HG02610 (cell line): ENCODE measurements at regions not wholly inside any gene's neighbourhood (a gene's known extent, or its start where the extent isn't known, plus 50 kb on each side); places are given as distances from the start of the nearest gene placed in this dataset.
"Not testable (repeated sequence)": the region's sequence is repeated elsewhere in the genome, so short reads cannot be mapped to it uniquely, and the experiment has no call there.

Experiments
- ATAC-seq: cut with Tn5 transposase; IDR thresholded peaks from one replicate; pipeline ENCODE4 v1.9.1; 2021; ENCODE audit warnings: mild to moderate bottlenecking, moderate library complexity; ENCODE audit not compliant: unreplicated experiment

DNA sequence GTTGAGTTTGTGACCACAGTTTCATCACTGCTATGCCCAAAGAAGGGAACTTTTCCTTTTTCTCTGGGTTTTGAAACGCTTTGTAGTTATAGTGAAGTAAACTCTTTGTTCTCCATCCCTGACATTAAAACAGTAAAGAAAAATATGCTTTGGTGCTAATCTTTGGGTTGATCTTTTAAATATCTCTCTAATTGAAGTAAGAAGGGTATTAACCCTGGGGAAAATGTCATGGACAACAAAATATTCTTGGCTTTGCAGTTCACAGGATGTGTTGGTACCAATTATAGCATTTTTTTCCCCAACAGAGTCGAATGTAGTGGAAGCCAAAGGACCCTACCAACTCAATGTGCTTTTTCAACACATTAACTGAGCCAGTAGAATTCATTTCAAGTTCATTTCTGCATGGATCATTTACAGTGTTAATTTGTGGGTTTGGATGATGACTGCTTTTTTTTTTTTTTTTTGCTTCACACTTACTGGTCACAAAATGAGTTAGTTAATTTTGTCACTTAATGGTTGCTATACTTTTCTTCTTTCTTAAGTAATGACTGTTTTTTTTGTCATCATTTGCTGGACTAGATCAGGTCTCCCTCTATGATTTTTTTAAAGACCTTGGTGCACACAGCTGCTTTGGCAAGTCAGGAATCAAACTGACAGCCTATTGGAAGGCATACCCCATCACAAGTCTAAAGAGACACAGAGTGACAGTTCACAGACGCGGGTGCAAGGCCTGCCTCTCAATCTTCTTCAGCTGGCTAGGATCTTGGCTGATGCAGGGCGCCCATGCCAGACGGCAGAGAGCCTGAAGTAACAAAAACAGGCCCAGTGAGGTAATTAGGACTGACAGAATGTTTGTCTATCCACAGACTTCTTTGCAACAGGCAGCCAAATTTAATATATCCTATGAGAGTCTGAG lies 98.8 kb upstream of the MMADHC start:
- ATAC-seq: no peak

DNA sequence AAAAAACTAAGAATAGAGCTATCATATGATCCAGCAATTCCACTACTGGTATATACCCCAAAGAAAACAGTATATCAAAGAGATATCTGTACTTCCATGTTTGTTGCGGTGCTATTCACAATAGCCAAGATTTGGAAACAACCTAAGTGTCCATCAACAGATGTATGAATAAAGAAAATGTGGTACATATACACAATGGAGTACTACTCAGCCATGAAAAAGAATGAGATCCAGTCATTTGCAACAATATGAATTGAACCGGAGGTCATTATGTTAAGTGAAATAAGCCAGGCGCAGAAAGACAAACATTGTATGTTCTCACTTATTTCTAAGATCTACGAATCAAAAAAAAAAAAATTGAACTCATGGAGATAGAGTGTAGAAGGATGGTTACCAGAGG lies 97.8 kb upstream of the MMADHC start:
- not testable (repeated sequence) for ATAC-seq

DNA sequence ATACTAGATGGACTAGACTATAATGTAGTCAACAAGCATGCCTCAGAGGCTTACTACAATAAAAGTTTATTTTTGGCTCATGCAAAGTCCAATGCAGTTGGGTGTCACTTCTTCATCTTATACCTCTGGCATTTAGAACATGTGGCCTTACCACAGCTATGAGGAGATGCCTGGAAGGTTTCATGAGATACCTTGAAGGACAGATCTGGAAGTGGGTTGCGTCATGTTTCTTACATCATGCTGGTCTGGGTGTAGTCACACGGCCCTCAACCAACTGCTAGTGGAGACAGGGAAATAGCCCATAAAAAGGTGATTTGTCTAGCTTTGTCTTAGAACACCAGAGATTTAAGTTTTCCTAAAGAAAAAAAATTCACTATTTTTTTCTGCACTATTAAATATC lies 91.7 kb upstream of the MMADHC start:
- no peak for ATAC-seq

DNA sequence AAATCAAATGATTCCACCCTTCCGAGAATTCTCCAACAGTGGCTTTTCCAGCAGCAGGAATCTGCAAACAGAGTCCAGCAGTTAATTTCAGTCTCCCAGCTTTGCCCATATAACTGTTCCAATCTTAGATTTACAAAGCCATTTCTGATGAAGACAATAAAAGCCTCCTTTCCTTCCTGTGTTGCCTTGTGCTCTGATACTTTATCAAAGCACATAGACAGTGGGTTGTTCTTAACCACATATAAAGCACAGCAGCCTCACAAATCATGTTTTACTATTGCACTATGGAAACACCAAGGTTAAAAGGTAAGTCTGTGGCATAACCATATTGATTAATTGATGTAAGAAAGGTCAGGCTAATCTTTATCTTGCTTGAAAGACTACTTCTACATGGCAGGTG lies 89.8 kb upstream of the MMADHC start:
- ATAC-seq: no peak

DNA sequence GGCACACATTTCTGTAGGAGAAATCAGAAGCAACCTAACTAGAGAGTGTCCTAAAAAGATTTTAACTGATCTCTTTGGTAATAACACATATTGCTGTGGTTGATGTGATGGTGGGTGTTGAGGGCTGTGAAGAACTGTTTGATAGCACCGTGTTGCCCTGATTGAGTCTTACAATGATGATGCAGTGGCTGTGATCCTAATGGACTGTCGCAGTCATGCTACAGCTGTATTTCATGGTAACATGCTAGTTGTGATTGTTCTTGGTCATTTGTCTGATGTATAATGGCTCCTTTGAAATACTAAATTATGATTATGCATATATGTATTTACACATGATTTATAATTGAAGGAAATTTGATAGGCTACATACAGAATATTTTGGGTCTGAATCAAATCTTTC lies 82.5 kb upstream of the MMADHC start:
- ATAC-seq: no peak

DNA sequence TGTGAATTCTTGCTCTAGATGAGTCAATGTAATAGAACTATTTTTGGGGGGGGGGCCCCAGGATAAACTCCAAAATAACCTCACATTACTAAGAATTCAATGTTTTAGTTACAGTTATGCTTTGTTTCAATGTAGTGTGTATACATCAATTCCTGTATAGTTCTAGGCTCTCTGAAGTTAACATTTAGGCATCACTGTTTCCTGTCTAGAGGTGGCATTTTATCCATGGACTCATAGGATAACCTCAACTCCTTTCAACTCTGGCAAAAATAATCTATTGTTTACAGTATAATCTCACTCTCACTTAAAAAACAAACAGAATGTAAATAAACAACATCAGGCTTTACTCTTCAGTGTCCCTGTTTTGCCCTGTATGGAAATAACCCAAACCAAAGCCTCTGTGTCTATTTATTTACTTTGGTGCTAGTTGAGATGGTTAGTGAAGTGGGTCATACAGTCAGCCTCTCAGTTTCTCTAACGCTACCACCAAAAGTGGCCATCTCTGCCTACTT lies 79.3 kb upstream of the MMADHC start:
- no peak for ATAC-seq

DNA sequence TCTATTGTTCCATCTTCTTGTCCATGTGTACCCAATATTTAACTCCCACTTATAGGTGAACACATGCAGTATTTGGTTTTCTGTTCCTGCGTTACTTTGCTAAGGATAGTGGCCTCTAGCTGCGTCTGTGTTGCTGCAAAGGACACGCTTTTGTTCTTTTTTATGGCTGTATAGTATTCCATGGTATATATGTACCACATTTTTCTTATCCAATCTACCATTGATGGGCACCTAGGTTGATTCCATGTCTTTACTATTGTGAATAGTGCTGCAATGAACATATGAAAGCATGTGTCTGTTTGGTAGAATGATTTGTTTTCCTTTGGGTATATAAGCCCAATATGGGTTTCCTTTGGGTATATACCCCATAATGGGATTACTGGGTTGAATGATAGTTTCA lies 77.3 kb upstream of the MMADHC start:
- no peak for ATAC-seq

DNA sequence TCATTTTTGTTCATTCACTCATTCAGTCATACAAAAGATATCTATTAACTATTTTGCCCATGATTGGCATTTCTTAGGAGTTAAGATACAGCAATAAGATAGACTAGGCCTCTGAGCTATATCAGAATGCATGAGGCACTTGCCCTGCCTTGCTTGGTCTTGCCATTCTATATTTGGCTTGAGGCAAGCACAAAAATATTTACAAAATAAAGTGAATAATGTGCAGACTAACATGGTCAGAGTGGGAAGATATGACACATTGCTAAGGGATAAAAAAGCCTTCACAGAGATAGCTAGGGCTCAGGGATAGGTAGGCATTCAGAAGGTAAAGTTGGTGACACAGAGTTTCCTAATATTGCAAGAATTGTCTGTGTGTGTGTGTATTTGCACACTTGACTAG lies 75.0 kb upstream of the MMADHC start:
- no peak for ATAC-seq

DNA sequence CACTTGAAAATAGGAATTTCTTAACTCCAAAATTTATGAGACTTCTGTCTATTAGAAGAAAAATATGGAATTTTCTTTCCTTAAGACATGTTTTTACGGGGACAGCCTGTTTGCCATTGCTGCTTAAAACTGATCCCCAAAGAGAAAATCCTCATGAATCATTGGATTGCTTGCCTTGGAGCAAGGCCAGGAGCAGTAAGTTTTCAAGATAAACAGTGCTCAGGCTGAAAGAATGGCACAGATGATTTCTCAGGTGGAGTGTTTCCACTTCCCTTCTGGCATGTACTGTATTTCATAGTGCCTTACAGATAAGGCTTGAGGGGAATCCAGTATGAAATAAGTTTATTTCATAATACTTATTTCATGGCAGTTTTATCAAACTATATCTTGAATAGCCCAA lies 74.3 kb upstream of the MMADHC start:
- ATAC-seq: no peak

DNA sequence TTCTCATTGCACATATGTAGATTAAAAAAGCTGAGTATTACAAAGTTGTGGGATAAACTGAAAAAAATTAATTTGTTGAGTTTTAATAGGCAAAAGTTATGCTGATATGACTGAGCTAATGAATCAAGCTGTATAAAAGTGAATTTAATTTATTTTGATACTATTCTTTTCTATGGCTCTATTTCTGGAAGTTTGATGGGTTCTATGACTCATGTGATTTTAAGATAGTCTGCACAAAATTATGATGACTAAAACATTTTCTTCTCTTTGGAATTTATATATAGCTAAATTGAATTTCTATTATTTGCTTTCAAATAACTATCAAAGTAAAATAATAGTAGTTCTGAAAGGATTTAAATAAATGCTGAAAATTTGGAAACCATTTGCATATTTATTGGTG lies 71.0 kb upstream of the MMADHC start:
- no peak for ATAC-seq

DNA sequence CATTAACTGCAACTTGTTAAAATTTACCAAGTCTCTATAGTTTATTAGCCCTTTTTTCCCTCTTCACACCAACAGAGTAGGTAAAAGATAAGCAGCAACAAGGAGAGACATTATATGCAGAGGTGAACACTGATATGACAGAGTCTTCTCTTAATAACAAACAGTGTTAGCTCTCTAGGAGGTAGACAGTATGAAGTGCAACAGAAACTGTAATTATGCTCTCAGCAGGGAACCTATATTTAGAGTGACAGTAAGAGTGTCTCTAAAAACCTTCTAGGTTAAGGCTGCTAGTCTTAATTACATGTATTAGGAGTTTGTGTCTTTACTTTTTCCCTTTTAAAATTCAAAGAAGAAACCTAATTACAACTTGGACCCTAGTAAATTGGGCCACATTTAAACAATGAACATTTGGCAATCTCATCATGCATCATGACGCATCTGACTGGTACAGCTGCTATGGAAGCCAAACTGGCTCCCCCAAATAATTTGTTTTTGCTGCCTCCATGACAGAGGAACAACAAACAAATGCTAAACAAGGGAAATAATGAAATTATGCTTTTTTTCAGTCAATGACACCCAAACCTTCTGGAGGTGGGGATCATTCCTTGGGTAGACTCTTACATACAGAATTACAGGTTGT lies 69.9 kb upstream of the MMADHC start:
- ATAC-seq: no peak

DNA sequence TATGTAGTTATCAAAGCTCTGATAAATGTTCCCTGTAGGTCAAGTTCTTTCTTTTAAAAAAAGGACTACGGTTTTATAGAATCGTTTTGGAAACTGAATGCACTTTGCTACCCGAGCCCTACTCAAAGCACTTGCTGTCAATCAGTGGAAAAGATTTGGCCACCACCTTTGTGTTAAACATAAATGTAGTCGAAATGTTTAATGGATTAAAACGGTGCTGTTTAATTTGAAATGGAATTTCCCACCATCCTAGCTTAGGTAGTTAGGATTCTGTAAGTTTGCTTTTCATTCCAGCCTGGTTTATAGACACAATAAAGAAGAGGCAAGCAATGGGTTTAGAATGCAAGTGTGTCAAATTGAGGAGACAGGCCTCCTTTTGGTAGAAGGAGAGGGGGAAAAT lies 69.4 kb upstream of the MMADHC start:
- ATAC-seq: no peak

DNA sequence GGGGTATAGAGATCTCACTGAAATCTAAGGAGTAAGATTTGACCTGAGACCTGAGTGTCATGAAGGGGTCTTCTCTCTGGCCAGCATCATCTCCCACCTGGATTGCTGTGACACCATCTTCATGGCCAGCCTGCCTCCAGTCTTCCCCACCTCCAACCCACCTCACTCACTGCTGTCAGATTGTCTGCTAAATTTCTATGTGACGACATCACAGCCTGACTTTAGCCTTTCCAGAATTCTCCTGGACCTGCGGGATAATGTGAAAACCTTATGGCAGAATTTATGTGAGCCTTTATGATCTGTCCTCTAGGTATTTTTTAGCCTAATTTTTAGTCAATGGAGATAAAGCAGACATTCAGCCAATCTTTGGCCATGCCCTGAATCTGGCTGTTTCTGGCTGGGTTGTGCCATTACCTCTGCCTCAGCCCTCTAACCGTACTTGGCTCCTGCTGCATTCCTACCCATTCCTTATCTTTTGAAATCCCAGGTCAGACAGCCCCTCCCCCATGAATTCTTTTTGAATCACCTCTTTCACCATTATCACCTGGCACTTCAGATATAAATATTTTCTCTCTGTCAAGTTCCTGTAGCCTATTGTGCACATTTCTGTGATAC lies 66.4 kb upstream of the MMADHC start:
- no peak for ATAC-seq

DNA sequence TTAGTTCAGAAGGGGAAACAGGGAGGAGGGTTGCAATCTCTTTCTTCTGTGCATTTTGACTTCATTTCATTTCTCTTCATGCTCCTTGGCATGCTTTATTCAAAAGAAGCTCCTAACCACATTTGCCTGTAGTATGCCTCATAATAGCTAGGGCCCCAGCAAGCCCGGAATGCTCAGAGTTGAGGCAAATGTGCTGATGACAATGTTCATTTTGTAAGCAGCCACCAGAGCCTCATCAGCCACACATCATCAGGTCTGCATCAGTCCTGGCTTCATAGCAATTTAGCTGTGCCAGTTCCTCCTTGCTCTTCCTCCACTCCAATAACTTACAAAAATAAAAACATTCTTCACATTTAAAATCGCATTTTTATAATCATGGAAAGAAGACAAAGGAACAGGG lies 65.4 kb upstream of the MMADHC start:
- no peak for ATAC-seq

DNA sequence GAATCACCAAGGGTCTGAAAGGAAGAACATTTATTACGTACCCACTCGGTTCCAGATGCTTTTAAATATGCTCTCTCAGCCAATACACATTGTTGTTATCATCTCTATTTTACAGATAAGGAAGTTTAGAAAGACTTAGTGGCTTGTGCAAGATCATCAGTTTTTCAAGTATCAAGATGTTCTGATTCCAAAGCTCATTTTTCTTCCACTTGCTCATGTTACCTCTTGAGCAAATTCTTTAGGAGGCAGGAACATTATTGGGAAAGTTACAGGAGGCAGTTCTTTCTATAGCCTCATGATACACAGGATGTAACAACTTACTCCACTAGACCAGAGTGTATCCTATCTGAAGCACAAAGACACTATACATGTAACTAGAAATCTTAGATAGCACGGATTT lies 65.0 kb upstream of the MMADHC start:
- ATAC-seq: no peak

DNA sequence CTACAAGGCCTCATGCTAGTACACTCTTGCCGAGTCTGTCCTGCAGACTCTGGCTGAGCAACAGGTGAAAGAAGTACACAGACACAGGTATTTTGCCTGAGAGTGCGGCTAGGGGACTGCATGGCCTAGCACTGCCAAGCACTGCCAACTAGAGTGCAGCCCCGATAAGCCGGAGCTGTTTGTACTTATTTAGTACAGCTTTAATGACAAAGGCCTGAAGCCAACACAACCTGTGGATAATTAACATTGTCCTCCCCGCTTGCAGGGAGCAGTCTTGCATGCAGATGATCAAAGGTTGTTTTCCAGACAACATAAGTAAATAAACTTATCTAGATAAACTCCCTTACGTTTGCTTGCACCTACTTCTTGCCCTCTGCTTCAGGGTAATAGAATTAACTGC lies 63.7 kb upstream of the MMADHC start:
- ATAC-seq: no peak

DNA sequence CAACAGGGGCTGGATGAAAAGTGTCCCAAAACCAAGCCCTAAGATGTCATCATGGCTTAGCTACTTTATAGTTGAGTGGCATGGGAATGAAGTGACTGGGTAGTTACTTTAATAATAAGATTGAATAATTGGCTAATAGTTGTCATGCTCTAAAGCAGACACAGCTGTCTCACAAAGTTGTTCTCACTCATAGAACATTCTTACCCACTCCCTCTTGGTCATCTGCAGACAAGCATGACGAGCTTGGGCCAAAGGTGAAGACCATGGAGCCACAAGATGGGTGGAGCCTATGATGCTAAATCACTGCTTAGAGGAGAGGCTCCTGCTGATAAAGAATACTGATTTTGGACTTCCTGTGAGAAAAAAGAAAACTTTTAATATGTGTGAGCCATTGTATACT lies 62.4 kb upstream of the MMADHC start:
- ATAC-seq: no peak

DNA sequence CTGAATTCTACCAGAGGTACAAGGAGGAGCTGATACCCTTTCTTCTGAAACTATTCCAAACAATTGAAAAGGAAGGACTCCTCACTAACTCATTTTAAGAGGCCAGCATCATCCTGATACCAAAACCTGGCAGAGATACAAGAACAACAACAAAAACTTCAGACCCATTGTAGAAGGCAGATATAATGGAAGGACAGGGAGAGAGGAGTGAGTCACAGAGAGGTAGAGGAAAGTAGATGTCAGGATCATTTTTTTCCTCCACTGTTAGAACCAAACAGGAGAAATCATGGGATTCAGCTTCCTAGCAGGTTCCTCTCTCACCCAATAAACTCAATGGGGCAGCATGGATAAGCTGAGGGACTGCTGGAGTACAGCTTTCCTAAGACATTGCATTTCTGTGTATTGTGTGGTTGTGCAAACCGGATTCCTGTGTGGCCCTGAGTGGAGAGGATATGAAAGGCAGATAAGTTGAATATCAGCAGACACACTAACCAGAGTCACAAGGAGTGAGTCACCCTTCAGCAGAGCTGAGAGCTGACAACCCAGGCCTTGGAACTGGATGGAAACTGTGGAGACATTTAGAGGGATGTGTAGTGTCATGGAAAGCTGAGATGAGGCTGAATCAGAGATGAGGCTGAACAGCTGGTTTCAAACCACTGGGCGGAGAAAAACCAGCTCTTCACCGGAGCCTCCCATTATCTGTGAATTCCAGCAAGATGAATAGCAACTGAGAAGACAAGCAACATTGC lies 60.9 kb upstream of the MMADHC start:
- no peak for ATAC-seq

DNA sequence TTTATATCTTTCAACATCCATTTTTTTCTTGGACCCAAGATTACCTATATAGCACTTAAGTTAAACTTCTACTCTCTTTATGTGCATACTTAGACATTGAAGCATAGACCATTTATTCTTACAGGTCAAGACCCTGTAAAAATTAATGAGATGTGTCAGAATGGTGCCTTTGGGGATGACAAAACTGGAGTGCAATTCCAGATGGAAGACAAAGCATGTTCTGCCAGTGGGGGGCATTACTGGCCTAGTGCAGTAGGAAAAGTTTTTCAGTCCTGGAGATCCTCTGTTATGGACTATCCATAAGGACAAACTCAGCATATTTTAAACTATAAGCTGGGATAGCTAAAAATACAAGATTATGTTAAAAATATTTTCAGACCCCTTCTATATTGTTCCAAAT lies 57.8 kb upstream of the MMADHC start:
- no peak for ATAC-seq
